ENCODE measurements at regions not wholly inside any gene's neighbourhood (a gene's known extent, or its start where the extent isn't known, plus 50 kb on each side); places are given as distances from the start of the nearest gene placed in this dataset.

- DNase-seq: no peak
These were observed 69.0 kb upstream of the TAF1B start for GRCh38 chr2:9774266-9774665.

DNA sequence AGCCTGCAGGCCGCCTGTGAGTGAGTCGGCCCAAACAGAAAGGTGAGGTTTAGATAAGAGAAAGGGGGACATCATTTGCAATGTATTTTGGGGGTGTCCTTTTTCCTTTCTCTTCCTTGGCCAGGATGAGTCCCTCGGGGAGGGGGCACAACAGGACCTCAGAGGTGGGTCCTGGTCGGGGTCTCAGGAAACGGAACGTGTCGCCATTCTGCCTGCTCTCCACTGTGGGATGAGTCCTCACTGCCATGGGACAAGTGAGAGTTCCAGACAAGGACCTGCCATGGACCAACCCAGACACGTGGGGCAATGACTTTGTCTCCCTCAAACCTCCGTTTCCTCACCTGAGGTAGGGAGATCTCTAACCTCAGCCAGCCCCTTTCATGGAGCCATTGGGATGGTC, 67.9 kb upstream of the TAF1B start:
- DNase-seq: no peak

- no peak for DNase-seq
These were observed 67.1 kb upstream of the TAF1B start for GRCh38 chr2:9775999-9776712.

DNA sequence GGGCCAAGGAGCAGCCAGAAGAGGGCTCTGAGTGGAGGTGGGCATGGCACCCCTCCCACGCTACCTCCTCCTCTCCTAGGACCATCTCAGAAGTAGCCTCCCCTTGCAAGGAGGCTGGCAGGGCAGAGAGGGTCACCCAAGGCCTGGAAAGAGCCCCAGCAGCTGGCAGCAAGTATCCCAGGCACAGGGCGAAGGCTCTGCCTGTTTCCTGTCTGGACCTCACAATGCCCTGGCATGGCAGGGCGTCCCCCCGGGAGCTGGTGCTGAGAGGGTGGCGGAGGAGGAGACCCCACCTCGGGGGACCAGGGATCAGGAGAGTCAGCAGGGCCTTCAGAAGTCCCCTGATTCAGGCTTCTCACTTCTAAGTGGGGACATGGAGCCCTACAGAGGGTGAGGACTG, 66.2 kb upstream of the TAF1B start:
- no peak for DNase-seq

DNA sequence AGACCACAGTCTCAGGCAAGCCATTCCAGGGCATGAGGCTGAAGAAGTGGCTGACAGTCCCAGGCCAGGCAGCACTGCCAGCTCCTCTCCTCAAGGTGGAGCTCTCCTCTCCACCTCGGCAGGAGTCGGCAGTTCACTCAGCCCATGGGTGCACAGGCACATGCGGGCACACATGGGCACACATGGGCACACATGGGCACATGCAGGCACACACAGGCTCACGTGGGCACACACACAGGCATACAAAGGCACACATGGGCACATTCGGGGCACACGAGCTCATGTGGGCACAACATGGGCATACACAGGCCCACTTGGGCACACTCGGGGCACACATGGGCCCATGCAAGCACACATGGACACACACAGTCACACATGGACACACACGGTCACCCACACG, 65.3 kb upstream of the TAF1B start:
- peak in 1 of 2 experiments; percentile 12 for DNase-seq

- no peak for DNase-seq
These were observed 64.6 kb upstream of the TAF1B start for GRCh38 chr2:9778471-9779316.

DNA sequence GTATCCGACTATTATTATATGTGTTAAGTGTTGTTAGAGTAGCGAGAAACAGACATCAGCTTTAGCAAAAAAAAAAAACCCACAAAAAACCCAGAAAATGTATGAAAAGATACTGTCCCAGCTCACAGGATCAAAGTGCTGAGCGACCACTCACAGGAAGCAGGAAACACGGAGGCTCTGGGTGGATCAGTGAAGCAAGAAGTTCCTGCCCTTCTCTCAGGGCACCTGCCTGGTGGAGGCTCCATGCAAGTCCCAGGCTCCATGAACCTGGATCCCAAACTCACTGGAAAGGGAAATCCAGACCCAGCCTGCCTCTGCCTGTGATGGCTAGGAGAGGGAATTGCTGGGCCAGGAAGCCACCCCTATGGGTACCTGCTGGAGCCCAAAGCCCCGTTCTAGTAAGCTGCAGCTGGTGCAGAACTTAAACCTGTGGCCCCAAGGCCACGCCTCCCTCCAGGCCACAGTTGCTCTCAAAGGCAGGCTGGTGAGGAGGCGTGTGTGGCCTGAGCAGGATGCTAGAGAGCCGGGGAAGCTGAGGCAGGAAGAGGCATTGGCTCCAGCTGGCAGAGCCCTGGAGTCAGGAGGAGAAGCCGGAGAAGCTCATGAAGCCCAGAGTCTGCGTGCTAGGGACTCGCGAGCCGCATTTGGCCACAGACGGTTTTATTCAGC, 63.5 kb upstream of the TAF1B start:
- DNase-seq: no peak

GRCh38 chr2:9780368-9781130, 62.7 kb upstream of the TAF1B start:
- no peak for DNase-seq

DNA sequence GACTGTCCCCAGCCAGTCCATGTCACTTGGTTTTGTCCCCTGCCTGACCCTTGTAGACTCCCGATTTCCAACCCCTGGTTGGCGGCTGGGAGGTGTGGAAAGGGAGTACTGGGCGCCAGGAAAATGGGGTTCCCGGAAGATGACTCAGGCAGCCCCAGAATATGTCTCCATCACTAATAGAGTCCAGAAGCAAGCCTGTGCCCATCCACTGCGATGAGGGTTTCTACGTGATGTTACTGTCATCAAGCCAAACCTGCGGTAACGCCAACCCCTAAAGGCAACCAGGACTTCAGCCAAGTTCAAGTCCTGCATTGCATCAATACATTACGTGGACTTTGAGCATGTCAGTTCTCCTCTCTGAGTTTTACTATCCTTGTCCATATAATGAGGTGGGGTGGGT, 62.0 kb upstream of the TAF1B start:
- no peak for DNase-seq

DNA sequence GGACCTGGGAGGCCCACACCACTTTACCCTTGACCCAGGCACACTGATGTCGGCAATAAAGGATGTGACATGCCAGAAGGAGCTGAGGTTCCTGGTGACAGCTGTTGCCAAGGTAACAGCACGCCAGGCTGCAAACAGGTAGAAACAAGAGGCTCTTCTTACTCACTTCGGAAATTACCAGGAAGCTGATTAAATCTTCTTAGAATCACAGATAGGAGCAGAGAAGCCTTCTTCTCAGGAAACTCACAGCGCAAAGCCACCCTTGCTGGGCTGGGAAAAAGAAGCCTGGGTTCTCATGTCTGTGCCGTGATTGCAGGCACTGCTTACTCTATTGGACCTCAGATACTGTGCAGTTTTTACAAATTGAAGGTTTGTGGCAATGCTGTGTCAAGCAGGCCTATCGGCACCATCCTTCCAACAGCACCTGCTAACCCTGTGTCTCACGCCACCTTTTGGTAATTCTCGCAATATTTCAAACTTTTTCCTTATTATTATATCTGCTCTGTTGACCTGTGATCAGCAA, 61.0 kb upstream of the TAF1B start:
- no peak for DNase-seq

DNA sequence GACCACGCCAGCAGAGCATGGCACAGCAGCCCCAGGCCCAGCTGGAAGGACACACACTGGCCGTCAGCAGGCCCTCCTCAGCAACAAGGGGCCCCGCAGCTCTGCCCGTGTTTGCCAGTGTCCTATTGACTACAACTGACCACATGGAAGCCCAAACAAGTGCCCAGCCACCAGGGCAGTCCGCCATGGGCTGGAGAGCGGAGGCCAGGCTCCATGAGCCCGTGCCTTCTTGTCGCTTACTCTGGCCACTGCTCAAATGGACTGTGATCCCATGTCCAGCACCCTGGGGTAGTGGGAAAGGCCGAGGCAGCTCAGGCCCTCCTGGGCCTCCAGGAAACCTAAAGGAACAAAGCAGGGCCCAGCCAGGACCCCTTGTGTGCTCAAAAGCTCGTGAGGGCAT, 53.9 kb upstream of the TAF1B start:
- no peak for DNase-seq

DNA sequence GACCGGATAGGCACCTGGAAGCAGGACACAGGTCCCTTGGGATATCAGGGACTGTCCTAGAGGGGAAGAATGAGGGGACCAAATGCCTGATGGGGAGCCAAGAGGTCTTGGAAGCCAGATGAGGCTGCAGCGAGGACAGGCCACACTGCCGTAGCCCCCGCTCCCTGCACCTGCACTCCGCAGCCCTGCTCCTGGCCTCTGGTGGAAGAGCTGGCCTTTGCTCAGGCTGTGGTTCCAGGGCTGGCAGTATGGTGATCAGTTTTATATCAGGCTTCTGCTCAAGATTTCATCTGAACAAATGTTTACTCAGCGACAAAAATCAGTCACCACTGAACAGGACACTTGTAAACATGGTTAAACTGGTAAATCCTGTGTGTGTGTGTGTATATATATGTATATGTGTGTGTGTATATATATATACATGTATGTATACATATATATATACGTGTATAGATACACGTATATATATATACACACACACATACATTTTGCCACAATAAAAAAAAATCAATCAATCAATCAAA, 52.5 kb upstream of the TAF1B start:
- DNase-seq: no peak

GRCh38 chr2:9791711-9792110, 51.6 kb upstream of the TAF1B start:
- DNase-seq: no peak

GRCh38 chr2:9793156-9793917, 49.9 kb upstream of the TAF1B start:
- no peak for DNase-seq

Measured in NCI-H446 (cell line).